ENCODE measurements at regions not wholly inside any gene's neighbourhood (a gene's known extent, or its start where the extent isn't known, plus 50 kb on each side); places are given as distances from the start of the nearest gene placed in this dataset.

DNA sequence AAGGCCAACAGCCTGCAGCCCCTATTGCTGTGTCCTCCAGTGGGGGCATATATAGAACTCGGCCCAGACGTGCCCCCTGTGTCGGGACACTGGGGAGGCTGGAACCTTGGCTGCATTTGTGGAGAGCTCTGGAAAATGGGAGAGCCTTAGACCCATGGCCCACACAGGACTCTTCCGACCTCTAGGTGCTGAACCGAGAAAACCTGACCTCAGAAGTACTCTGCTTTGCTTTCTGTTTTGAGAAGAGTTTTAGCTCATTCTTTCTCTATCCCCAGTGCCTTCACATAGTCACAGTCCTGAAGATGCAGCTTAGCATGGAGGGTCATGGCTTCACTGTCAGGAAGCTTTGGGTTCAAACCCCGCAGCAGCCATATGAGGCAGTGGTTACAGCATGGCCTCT is 271.8 kb upstream of the B3GAT1 start:
- Histone ChIP-seq H3K9me3 (ENCODE audit: control insufficient read depth in 2 of 3, insufficient read depth in 1 of 3, low read length in 3 of 3) (no peaks in the 10 kb centered on the region), H3K36me3 (ENCODE audit: control insufficient read depth in 2 of 3, insufficient read depth in 3 of 3, low read length in 3 of 3) (no peaks in the 10 kb centered on the region), H3K9ac (ENCODE audit: low read length in 3 of 3) (no peak overlapping the region), H3K4me1 (ENCODE audit: control insufficient read depth in 2 of 3, insufficient read depth in 2 of 3, low read depth in 1 of 3, low read length in 3 of 3) (no peaks in the 10 kb centered on the region), H3K27me3 (ENCODE audit: control insufficient read depth, insufficient read depth, low read length) (no peaks in the 10 kb centered on the region), H3K4me3 (ENCODE audit: low read length in 3 of 3) (no peak overlapping the region), H3K27ac (ENCODE audit: low read depth in 2 of 2, low read length in 2 of 2) (no peak overlapping the region)
- TF ChIP-seq, protein P1, sequence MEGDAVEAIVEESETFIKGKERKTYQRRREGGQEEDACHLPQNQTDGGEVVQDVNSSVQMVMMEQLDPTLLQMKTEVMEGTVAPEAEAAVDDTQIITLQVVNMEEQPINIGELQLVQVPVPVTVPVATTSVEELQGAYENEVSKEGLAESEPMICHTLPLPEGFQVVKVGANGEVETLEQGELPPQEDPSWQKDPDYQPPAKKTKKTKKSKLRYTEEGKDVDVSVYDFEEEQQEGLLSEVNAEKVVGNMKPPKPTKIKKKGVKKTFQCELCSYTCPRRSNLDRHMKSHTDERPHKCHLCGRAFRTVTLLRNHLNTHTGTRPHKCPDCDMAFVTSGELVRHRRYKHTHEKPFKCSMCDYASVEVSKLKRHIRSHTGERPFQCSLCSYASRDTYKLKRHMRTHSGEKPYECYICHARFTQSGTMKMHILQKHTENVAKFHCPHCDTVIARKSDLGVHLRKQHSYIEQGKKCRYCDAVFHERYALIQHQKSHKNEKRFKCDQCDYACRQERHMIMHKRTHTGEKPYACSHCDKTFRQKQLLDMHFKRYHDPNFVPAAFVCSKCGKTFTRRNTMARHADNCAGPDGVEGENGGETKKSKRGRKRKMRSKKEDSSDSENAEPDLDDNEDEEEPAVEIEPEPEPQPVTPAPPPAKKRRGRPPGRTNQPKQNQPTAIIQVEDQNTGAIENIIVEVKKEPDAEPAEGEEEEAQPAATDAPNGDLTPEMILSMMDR (IDR thresholded peaks at IDR 0.05; ENCODE audit: borderline replicate concordance, extremely low read depth, insufficient read depth): no peak
- intact Hi-C loops (cut with DNase I): no loop called here
- FAIRE-seq (no peak), DNase-seq (no peak)

DNA sequence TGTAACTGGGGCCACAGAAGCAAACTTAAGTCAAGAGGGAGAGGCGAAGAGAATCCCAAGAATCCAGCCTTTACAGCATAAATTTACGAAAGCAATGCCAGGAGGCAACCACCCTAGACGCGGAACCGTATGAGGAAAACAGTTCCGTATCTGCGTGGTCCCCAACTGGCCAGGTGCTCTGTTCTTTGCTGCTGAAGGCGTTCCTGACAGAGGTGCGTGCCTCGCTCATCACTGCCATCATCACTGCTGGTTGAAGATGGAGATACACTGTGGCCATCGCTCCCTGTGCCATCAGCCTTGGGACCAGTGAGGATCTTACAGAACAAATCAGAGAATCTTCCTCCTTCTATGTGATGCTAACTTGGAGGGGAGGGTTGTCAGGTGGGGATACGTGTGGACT is 270.5 kb upstream of the B3GAT1 start:
- DNase-seq: no peak
- Histone ChIP-seq H3K9ac (ENCODE audit: low read length in 3 of 3) (no peak overlapping the region), H3K27me3 (ENCODE audit: control insufficient read depth, insufficient read depth, low read length) (no peaks in the 10 kb centered on the region), H3K4me1 (ENCODE audit: control insufficient read depth in 2 of 3, insufficient read depth in 2 of 3, low read depth in 1 of 3, low read length in 3 of 3) (no peaks in the 10 kb centered on the region), H3K4me3 (ENCODE audit: low read length in 3 of 3) (no peak overlapping the region), H3K27ac (ENCODE audit: low read depth in 2 of 2, low read length in 2 of 2) (no peak overlapping the region), H3K9me3 (ENCODE audit: control insufficient read depth in 2 of 3, insufficient read depth in 1 of 3, low read length in 3 of 3) (no peaks in the 10 kb centered on the region), H3K36me3 (ENCODE audit: control insufficient read depth in 2 of 3, insufficient read depth in 3 of 3, low read length in 3 of 3) (no peaks in the 10 kb centered on the region)
- TF ChIP-seq, protein P1 (IDR thresholded peaks at IDR 0.05; ENCODE audit: borderline replicate concordance, extremely low read depth, insufficient read depth): no peak
- FAIRE-seq: no peak
- intact Hi-C loops (cut with DNase I): no loop called here

DNA sequence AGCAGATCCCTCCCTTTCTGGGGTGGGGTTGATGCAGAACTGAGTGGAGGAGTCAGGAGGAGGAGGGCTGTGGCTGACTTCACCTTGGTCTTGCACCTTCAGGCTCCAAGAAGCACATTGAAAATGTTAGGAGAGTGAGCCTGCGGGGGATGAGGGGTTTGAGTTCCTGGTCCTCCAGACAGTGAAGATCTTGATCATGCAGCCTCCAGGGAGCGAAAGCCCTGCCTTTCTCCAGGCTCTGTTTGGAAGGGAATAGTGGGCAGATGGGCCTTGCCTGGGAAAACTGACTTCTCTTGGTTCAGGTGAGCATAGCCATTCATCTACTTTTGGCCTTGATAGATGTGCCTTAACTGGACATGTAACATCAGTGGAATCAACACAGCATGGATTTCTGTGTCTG is 267.6 kb upstream of the B3GAT1 start:
- intact Hi-C loops (cut with DNase I): no loop called here

DNA sequence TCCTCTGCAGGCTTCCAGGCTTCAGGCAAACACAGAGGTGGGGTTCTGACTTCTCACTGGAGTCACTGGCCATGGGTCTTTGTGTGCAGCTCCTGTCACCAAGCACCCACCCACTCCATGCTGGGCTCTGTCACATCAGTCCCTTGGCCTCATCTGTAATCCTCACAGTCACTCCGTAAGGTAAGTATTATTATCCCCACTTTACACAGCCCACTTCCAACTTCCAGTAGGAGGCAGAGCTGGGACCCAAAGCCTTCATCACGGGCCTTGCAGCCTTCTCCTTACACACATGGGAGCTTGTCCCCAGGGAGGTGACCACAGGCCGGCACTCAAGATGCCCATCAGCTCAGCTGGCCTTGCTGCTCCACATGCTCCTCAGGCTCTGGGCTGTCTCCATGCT is 266.7 kb upstream of the B3GAT1 start:
- no peaks in the 10 kb centered on the region for H3K4me1 ChIP-seq (ENCODE audit: control insufficient read depth in 2 of 3, insufficient read depth in 2 of 3, low read depth in 1 of 3, low read length in 3 of 3)
- intact Hi-C loops (cut with DNase I): no loop called here
- H3K36me3 ChIP-seq (ENCODE audit: control insufficient read depth in 2 of 3, insufficient read depth in 3 of 3, low read length in 3 of 3): no peaks in the 10 kb centered on the region
- TF ChIP-seq, protein P1 (IDR thresholded peaks at IDR 0.05; ENCODE audit: borderline replicate concordance, extremely low read depth, insufficient read depth): no peak
- H3K9ac ChIP-seq (ENCODE audit: low read length in 3 of 3): no peak overlapping the region
- no peak for FAIRE-seq
- DNase-seq: no peak
- no peaks in the 10 kb centered on the region for H3K27me3 ChIP-seq (ENCODE audit: control insufficient read depth, insufficient read depth, low read length)
- H3K4me3 ChIP-seq (ENCODE audit: low read length in 3 of 3): no peak overlapping the region
- no peak overlapping the region for H3K27ac ChIP-seq (ENCODE audit: low read depth in 2 of 2, low read length in 2 of 2)
- H3K9me3 ChIP-seq (ENCODE audit: control insufficient read depth in 2 of 3, insufficient read depth in 1 of 3, low read length in 3 of 3): no peaks in the 10 kb centered on the region

More for the DNA sequence above, 267.6 kb upstream of the B3GAT1 start:
- H3K27ac ChIP-seq (ENCODE audit: low read depth in 2 of 2, low read length in 2 of 2): no peak overlapping the region
- no peaks in the 10 kb centered on the region for H3K4me1 ChIP-seq (ENCODE audit: control insufficient read depth in 2 of 3, insufficient read depth in 2 of 3, low read depth in 1 of 3, low read length in 3 of 3)
- no peak overlapping the region for H3K9ac ChIP-seq (ENCODE audit: low read length in 3 of 3)
- H3K4me3 ChIP-seq (ENCODE audit: low read length in 3 of 3): no peak overlapping the region
- DNase-seq: no peak
- no peak for FAIRE-seq
- no peaks in the 10 kb centered on the region for H3K36me3 ChIP-seq (ENCODE audit: control insufficient read depth in 2 of 3, insufficient read depth in 3 of 3, low read length in 3 of 3)
- H3K27me3 ChIP-seq (ENCODE audit: control insufficient read depth, insufficient read depth, low read length): no peaks in the 10 kb centered on the region
- TF ChIP-seq, protein P1 (IDR thresholded peaks at IDR 0.05; ENCODE audit: borderline replicate concordance, extremely low read depth, insufficient read depth): no peak
- no peaks in the 10 kb centered on the region for H3K9me3 ChIP-seq (ENCODE audit: control insufficient read depth in 2 of 3, insufficient read depth in 1 of 3, low read length in 3 of 3)
